IMR-90 (cell line): ENCODE measurements at regions not wholly inside any gene's neighbourhood (a gene's known extent, or its start where the extent isn't known, plus 50 kb on each side); places are given as distances from the start of the nearest gene placed in this dataset.

ENCODE experiments used
- ATAC-seq: fragments of 200-7000 bp; cut with Tn5 transposase; 2 replicates; pipeline ENCODE4 v1.9.1; 2020; ENCODE audit warnings: low read depth, mild to moderate bottlenecking, moderate library complexity
- BruUV-seq: library from RNA; stranded (reverse); fragments of 400-500 nt; replicated peaks from 2 replicates; lab custom pipeline; 2021; lab: Mats Ljungman, UMichigan
- CTCF ChIA-PET: fragments of 300-600 bp; formaldehyde crosslinking; extraction: SDS; loops from one replicate; lab custom pipeline; 2021; ENCODE audit warnings: antibody characterized with exemption; lab: Yijun Ruan, JAX
- POLR2A ChIA-PET: fragments of 300-600 bp; sonication (Branson Sonifier 250); formaldehyde crosslinking; loops from one replicate; lab custom pipeline; 2022; ENCODE audit warnings: antibody characterized with exemption; ENCODE audit not compliant: unreplicated experiment; lab: Charles Lee
- DNase-seq: peaks from one replicate; pipeline ENCODE4 v3.0.0; 2013
- H2AFZ ChIP-seq: replicated peaks from 2 replicates; pipeline ENCODE3; 2013; ENCODE audit warnings: low read length, mild to moderate bottlenecking; ENCODE audit not compliant: poor library complexity
- H2AK5ac ChIP-seq: 2 replicates; pipeline ENCODE4 v1.6.1; 2013; ENCODE audit warnings: low read depth, low read length, inconsistent platforms
- H2AK9ac ChIP-seq: replicated peaks from 2 replicates; pipeline ENCODE3; 2013; ENCODE audit warnings: mild to moderate bottlenecking, low read depth, low read length, moderate library complexity; ENCODE audit not compliant: poor library complexity
- H2BK120ac ChIP-seq: 2 replicates; pipeline ENCODE4 v1.6.1; 2013; ENCODE audit warnings: low read depth, low read length, inconsistent platforms
- H2BK15ac ChIP-seq: 3 replicates; pipeline ENCODE4 v1.6.1; 2013; ENCODE audit warnings: low read depth, low read length, inconsistent platforms
- H2BK20ac ChIP-seq: 2 replicates; pipeline ENCODE4 v1.6.1; 2013; ENCODE audit warnings: low read depth, mild to moderate bottlenecking, inconsistent platforms, low read length, moderate library complexity
- H2BK5ac ChIP-seq: 2 replicates; pipeline ENCODE4 v1.6.1; 2013; ENCODE audit warnings: mild to moderate bottlenecking, low read depth, low read length, inconsistent platforms; ENCODE audit not compliant: poor library complexity, severe bottlenecking
- H3K14ac ChIP-seq: replicated peaks from 2 replicates; pipeline ENCODE4 v1.6.1; 2013; ENCODE audit warnings: low read depth, low read length, inconsistent platforms
- H3K18ac ChIP-seq: 2 replicates; pipeline ENCODE4 v1.6.1; 2013; ENCODE audit warnings: low read depth, low read length, control low read depth
- H3K23ac ChIP-seq: 2 replicates; pipeline ENCODE4 v1.6.1; 2013; ENCODE audit warnings: low read depth, low read length, inconsistent platforms
- H3K27ac ChIP-seq: 2 replicates; pipeline ENCODE4 v1.5.1; 2013; ENCODE audit warnings: mild to moderate bottlenecking, control low read depth, low read length; ENCODE audit not compliant: insufficient read depth
- H3K27me3 ChIP-seq: 2 replicates; pipeline ENCODE4 v1.6.1; 2013; ENCODE audit warnings: low read length; ENCODE audit not compliant: control insufficient read depth, insufficient read depth
- H3K36me3 ChIP-seq: 2 replicates; pipeline ENCODE4 v1.6.1; 2013; ENCODE audit warnings: low read length, mixed read lengths; ENCODE audit not compliant: control insufficient read depth, insufficient read depth
- H3K4ac ChIP-seq: 2 replicates; pipeline ENCODE4 v1.6.1; 2013; ENCODE audit warnings: low read depth, low read length, inconsistent platforms
- H3K4me1 ChIP-seq: 2 replicates; pipeline ENCODE4 v1.6.1; 2013; ENCODE audit warnings: low read length, mixed read lengths; ENCODE audit not compliant: control insufficient read depth, insufficient read depth
- H3K4me2 ChIP-seq: 2 replicates; pipeline ENCODE4 v1.6.1; 2013; ENCODE audit warnings: low read depth, mild to moderate bottlenecking, control low read depth, low read length, moderate library complexity
- H3K4me3 ChIP-seq: 2 replicates; pipeline ENCODE4 v1.5.1; 2013; ENCODE audit warnings: low read depth, mild to moderate bottlenecking, control low read depth, low read length, moderate library complexity; ENCODE audit not compliant: insufficient read depth
- H3K56ac ChIP-seq: 2 replicates; pipeline ENCODE4 v1.6.1; 2013; ENCODE audit warnings: low read length, inconsistent platforms; ENCODE audit not compliant: insufficient read depth; ENCODE audit errors: extremely low read depth
- H3K79me1 ChIP-seq, 2 experiments: 2 replicates each; pipeline ENCODE4 v1.6.1; 2013; ENCODE audit warnings: low read length in 2 of 2, inconsistent platforms in 1 of 2, low read depth in 1 of 2
- H3K9ac ChIP-seq: 2 replicates; pipeline ENCODE4 v1.6.1; 2013; ENCODE audit warnings: low read depth, low read length, control low read depth
- H3K9me1 ChIP-seq: 2 replicates; pipeline ENCODE4 v1.6.1; 2013; ENCODE audit warnings: low read length, inconsistent platforms; ENCODE audit not compliant: insufficient read depth
- H3K9me3 ChIP-seq: 2 replicates; pipeline ENCODE4 v1.6.1; 2013; ENCODE audit warnings: low read length; ENCODE audit not compliant: control insufficient read depth, insufficient read depth
- H4K20me1 ChIP-seq: 2 replicates; pipeline ENCODE4 v1.6.1; 2013; ENCODE audit warnings: low read length, inconsistent platforms; ENCODE audit not compliant: insufficient read depth
- H4K5ac ChIP-seq: 2 replicates; pipeline ENCODE4 v1.6.1; 2013; ENCODE audit warnings: mild to moderate bottlenecking, low read depth, low read length, control low read depth
- H4K8ac ChIP-seq, 2 experiments: 2 replicates each; pipeline ENCODE4 v1.6.1; 2013; ENCODE audit warnings: low read depth in 2 of 2, low read length in 2 of 2, control low read depth in 1 of 2, inconsistent platforms in 1 of 2
- H4K91ac ChIP-seq: 2 replicates; pipeline ENCODE4 v1.6.1; 2013; ENCODE audit warnings: low read depth, low read length, inconsistent platforms; ENCODE audit not compliant: insufficient read depth
- CHD1 ChIP-seq: IDR thresholded peaks from 2 replicates; pipeline ENCODE4 v1.6.1; 2012; ENCODE audit warnings: low read depth, low read length, improper control_type of control experiment
- ELK1 ChIP-seq: fragments of 150-350 bp; IDR thresholded peaks from 2 replicates; pipeline ENCODE4 v1.6.1; 2016; ENCODE audit warnings: low read depth, mild to moderate bottlenecking, low read length, moderate library complexity, borderline replicate concordance
- FOS ChIP-seq: fragments of 150-350 bp; IDR thresholded peaks from 2 replicates; pipeline ENCODE4 v1.6.1; 2016; ENCODE audit warnings: low read depth, low read length
- MAZ ChIP-seq: IDR thresholded peaks from 2 replicates; pipeline ENCODE4 v1.6.1; 2012; ENCODE audit warnings: low read depth, mild to moderate bottlenecking, low read length, improper control_type of control experiment, moderate library complexity, borderline replicate concordance
- MXI1 ChIP-seq: IDR thresholded peaks from 2 replicates; pipeline ENCODE4 v1.6.1; 2012; ENCODE audit warnings: low read depth, mild to moderate bottlenecking, low read length, moderate library complexity, borderline replicate concordance
- NFE2L2 ChIP-seq: fragments of 150-350 bp; IDR thresholded peaks from 2 replicates; pipeline ENCODE4 v1.6.1; 2016; ENCODE audit warnings: low read depth, mild to moderate bottlenecking, low read length
- POLR2A ChIP-seq: IDR thresholded peaks from 2 replicates; pipeline ENCODE4 v1.6.1; 2012; ENCODE audit warnings: mild to moderate bottlenecking, low read depth, low read length
- RAD21 ChIP-seq: IDR thresholded peaks from 2 replicates; pipeline ENCODE4 v1.6.1; 2012; ENCODE audit warnings: low read length, improper control_type of control experiment
- RCOR1 ChIP-seq: IDR thresholded peaks from 2 replicates; pipeline ENCODE4 v1.6.1; 2012; ENCODE audit warnings: mild to moderate bottlenecking, low read length, improper control_type of control experiment; ENCODE audit not compliant: insufficient replicate concordance
- SMC3 ChIP-seq: fragments of 150-350 bp; IDR thresholded peaks from 2 replicates; pipeline ENCODE4 v1.6.1; 2016; ENCODE audit warnings: low read depth, mild to moderate bottlenecking, antibody characterized with exemption, low read length, moderate library complexity
- WGBS, 2 experiments: methylation state at CpG; one replicate each; pipeline versions ENCODE4 v1.1.5 to v1.1.7; 2013; ENCODE audit warnings: missing lambda C conversion rate in 2 of 2; ENCODE audit not compliant: insufficient read length in 1 of 2; ENCODE audit errors: extremely low coverage in 2 of 2; 5-methylcytosine and 5-hydroxymethylcytosine counted together
- dilution Hi-C: fragments of 300-500 bp; cut with HindIII; formaldehyde crosslinking; loops from one replicate; pipeline ENCODE4 v1.14.3; 2018; ENCODE audit warnings: low sequenced_read_pairs; ENCODE audit not compliant: unreplicated experiment
- in situ Hi-C: fragments of 300-500 bp; cut with MboI; formaldehyde crosslinking; loops from 3 replicates; pipeline ENCODE4 v1.14.3; 2019; ENCODE audit warnings: low sequenced_read_pairs, inconsistent platforms, mixed read lengths
- intact Hi-C: fragments of 100-400 bp; cut with micrococcal nuclease; formaldehyde crosslinking; loops from 2 replicates; pipeline ENCODE4 v1.10.0; 2022

GRCh38 chr11:11177156-11177808, 175.8 kb downstream of the CSNK2A3 start:
- H3K4me2 ChIP-seq: no peak overlapping the region
- H2BK5ac ChIP-seq: no peak overlapping the region
- no peak overlapping the region for H2BK120ac ChIP-seq
- H2AK5ac ChIP-seq: no peak overlapping the region
- 14% methylated on average over 1 of the region's 7 CpGs; no CpG with 5 or more reads in 1 of the 2 experiments for WGBS, 2 experiments
- H3K56ac ChIP-seq: no peak overlapping the region
- H3K4me3 ChIP-seq: no peak overlapping the region
- no peak for DNase-seq
- ChIA-PET CTCF (interaction anchor here (0.6 kb wide), 1 partner anchor 20 kb away, joined by 3 read pairs; no protein-coding TSS in a partner anchor), POLR2A (no interaction called here)
- no peak overlapping the region for H3K23ac ChIP-seq
- TF ChIP-seq RCOR1 (no peak), SMC3 (no peak), FOS (no peak), RAD21 (no peak), ELK1 (no peak), POLR2A (no peak), NFE2L2 (no peak), MXI1 (no peak), MAZ (no peak), CHD1 (no peak)
- dilution Hi-C loops (no loop called here), intact Hi-C loops (no loop called here), in situ Hi-C loops (no loop called here)
- no peak overlapping the region for H3K14ac ChIP-seq
- no peak overlapping the region for H3K27ac ChIP-seq
- H4K91ac ChIP-seq: no peak overlapping the region
- no peak overlapping the region for H3K4ac ChIP-seq
- no peaks in the 10 kb centered on the region for H3K36me3 ChIP-seq
- H2BK20ac ChIP-seq: no peak overlapping the region
- no peak overlapping the region for H3K9ac ChIP-seq
- peaks cover 20% of the 10 kb centered on the region for H3K27me3 ChIP-seq
- H3K9me3 ChIP-seq: no peaks in the 10 kb centered on the region
- no peak overlapping the region for H2BK15ac ChIP-seq
- no peaks in the 10 kb centered on the region for H3K9me1 ChIP-seq
- no TSS peak for BruUV-seq
- no peak for ATAC-seq
- H4K8ac ChIP-seq: no peak overlapping the region
- no peaks in the 10 kb centered on the region for H3K79me1 ChIP-seq
- no peak overlapping the region for H4K5ac ChIP-seq
- no peaks in the 10 kb centered on the region for H4K20me1 ChIP-seq
- 0 out of 2 replicates have a peak, but pooled peaks cover 1% of the 10 kb centered on the region for H3K4me1 ChIP-seq
- H3K18ac ChIP-seq: no peak overlapping the region
- H2AFZ ChIP-seq: no peak overlapping the region
- H2AK9ac ChIP-seq: no peak overlapping the region
